MM.1S (cell line): ENCODE measurements at regions not wholly inside any gene's neighbourhood (a gene's known extent, or its start where the extent isn't known, plus 50 kb on each side); places are given as distances from the start of the nearest gene placed in this dataset.

Experiments used
- DNase-seq: peaks from one replicate; pipeline ENCODE4 v3.0.0-alpha.2; 2015
- H2AFZ ChIP-seq: fragments of 300-600 bp; sonication (generic); 2 replicates; pipeline ENCODE4 v1.6.0; 2016; ENCODE audit warnings: antibody characterized with exemption, low read length
- H3F3A ChIP-seq: fragments of 300-600 bp; sonication (generic); 2 replicates; pipeline ENCODE4 v1.6.1; 2016; ENCODE audit warnings: mild to moderate bottlenecking, antibody characterized with exemption, low read length, moderate library complexity, mixed read lengths; ENCODE audit not compliant: insufficient read depth
- H3K27ac ChIP-seq: fragments of 300-600 bp; sonication (generic); 2 replicates; pipeline ENCODE4 v1.5.1; 2016; ENCODE audit warnings: mild to moderate bottlenecking, low read length
- H3K27me3 ChIP-seq: fragments of 300-600 bp; sonication (generic); replicated peaks from 2 replicates; pipeline ENCODE4 v1.6.0; 2016; ENCODE audit warnings: low read length; ENCODE audit not compliant: insufficient read depth
- H3K36me3 ChIP-seq: fragments of 300-600 bp; sonication (generic); replicated peaks from 2 replicates; pipeline ENCODE4 v1.6.1; 2016; ENCODE audit warnings: mild to moderate bottlenecking, low read length, mixed read lengths; ENCODE audit not compliant: insufficient read depth
- H3K4me1 ChIP-seq: fragments of 300-600 bp; sonication (generic); 2 replicates; pipeline ENCODE4 v1.6.1; 2016; ENCODE audit warnings: low read length, mixed read lengths
- H3K4me2 ChIP-seq: fragments of 300-600 bp; sonication (generic); 2 replicates; pipeline ENCODE4 v1.6.0; 2016; ENCODE audit warnings: low read depth, low read length
- H3K4me3 ChIP-seq: fragments of 300-600 bp; sonication (generic); 2 replicates; pipeline ENCODE4 v1.5.1; 2016; ENCODE audit warnings: low read length, mixed read lengths
- H3K79me2 ChIP-seq: fragments of 300-600 bp; sonication (generic); 2 replicates; pipeline ENCODE4 v1.6.1; 2016; ENCODE audit warnings: mixed run types, low read length, mixed read lengths
- H3K9ac ChIP-seq: fragments of 300-600 bp; sonication (generic); 2 replicates; pipeline ENCODE4 v1.6.1; 2016; ENCODE audit warnings: low read length, mixed read lengths
- H3K9me2 ChIP-seq: fragments of 300-600 bp; sonication (generic); replicated peaks from 2 replicates; pipeline ENCODE4 v1.6.1; 2016; ENCODE audit warnings: mild to moderate bottlenecking, low read length, mixed read lengths; ENCODE audit not compliant: insufficient read depth
- H3K9me3 ChIP-seq: fragments of 300-600 bp; sonication (generic); replicated peaks from 2 replicates; pipeline ENCODE4 v1.6.1; 2016; ENCODE audit warnings: mild to moderate bottlenecking, low read length, mixed read lengths; ENCODE audit not compliant: insufficient read depth
- H4K20me1 ChIP-seq: fragments of 300-600 bp; sonication (generic); 2 replicates; pipeline ENCODE4 v1.6.1; 2016; ENCODE audit warnings: mild to moderate bottlenecking, low read length, moderate library complexity, mixed read lengths; ENCODE audit not compliant: insufficient read depth
- EZH2 ChIP-seq: fragments of 300-600 bp; sonication (generic); optimal IDR thresholded peaks from 2 replicates; pipeline ENCODE3; 2017; ENCODE audit warnings: low read depth, mild to moderate bottlenecking, antibody characterized with exemption, low read length, mixed read lengths
- EZH2phosphoT487 ChIP-seq: fragments of 300-600 bp; sonication (generic); IDR thresholded peaks from 2 replicates; pipeline ENCODE4 v1.6.1; 2018; ENCODE audit warnings: antibody characterized with exemption, low read length
- TF ChIP-seq, protein P1 (sequence below): fragments of 300-600 bp; sonication (generic); IDR thresholded peaks from 2 replicates; pipeline ENCODE4 v1.5.1; 2016; ENCODE audit warnings: antibody characterized with exemption, low read length, mixed read lengths

DNA sequence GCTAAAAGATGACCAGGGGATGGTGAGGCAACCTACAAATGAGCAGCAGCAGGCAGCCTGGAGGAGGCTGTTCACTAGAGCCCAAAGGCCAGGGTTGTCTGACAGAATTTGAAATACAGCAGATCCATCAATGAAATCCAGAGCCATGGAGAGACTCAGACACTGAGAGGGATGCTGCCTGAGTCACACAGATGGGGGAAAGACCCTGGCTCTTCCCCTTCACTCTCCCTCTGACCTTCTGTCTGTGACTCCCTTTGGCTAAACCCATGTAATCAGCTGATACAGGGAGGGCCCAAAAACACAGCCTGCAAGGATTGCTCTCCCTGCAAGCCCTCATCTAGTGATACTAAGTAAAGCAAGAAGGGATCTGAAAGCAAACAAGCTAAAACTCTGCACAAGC, 166.5 kb upstream of the SPOPL start:
- Histone ChIP-seq H3K27ac (no peak overlapping the region), H3K9me2 (no peaks in the 10 kb centered on the region), H2AFZ (no peak overlapping the region), H3K79me2 (no peaks in the 10 kb centered on the region), H4K20me1 (no peaks in the 10 kb centered on the region), H3K9me3 (no peaks in the 10 kb centered on the region), H3K36me3 (no peaks in the 10 kb centered on the region), H3K4me1 (no peaks in the 10 kb centered on the region), H3F3A (no peaks in the 10 kb centered on the region), H3K9ac (no peak overlapping the region), H3K4me2 (no peak overlapping the region), H3K4me3 (no peak overlapping the region), H3K27me3 (no peaks in the 10 kb centered on the region)
- TF ChIP-seq, protein P1, sequence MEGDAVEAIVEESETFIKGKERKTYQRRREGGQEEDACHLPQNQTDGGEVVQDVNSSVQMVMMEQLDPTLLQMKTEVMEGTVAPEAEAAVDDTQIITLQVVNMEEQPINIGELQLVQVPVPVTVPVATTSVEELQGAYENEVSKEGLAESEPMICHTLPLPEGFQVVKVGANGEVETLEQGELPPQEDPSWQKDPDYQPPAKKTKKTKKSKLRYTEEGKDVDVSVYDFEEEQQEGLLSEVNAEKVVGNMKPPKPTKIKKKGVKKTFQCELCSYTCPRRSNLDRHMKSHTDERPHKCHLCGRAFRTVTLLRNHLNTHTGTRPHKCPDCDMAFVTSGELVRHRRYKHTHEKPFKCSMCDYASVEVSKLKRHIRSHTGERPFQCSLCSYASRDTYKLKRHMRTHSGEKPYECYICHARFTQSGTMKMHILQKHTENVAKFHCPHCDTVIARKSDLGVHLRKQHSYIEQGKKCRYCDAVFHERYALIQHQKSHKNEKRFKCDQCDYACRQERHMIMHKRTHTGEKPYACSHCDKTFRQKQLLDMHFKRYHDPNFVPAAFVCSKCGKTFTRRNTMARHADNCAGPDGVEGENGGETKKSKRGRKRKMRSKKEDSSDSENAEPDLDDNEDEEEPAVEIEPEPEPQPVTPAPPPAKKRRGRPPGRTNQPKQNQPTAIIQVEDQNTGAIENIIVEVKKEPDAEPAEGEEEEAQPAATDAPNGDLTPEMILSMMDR = no peak
- TF ChIP-seq EZH2 (no peak), EZH2phosphoT487 (no peak)
- no peak for DNase-seq

DNA sequence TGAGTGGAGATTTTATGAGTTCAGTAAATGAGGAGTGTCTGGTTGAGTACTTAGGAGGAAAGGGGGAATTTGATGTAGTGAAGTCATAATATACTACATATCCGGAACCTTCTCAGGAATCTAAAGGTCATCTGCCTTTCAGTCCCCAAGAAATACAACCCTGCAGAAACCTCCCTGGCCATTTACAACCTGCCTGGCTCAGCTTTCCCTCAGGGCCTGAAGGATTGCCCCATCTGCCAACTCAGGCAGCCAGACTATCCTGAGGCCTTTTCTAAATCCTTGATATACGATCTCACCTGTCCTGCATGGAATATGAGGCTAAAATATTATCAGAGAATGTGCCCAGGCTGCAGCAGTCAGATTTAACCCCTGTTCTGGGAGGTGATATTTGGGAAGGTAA, 165.4 kb upstream of the SPOPL start:
- Histone ChIP-seq H3K79me2 (no peaks in the 10 kb centered on the region), H3K9ac (no peak overlapping the region), H3F3A (no peaks in the 10 kb centered on the region), H3K4me1 (no peaks in the 10 kb centered on the region), H2AFZ (no peak overlapping the region), H3K4me2 (no peak overlapping the region), H3K36me3 (no peaks in the 10 kb centered on the region), H3K27ac (no peak overlapping the region), H3K4me3 (no peak overlapping the region), H3K9me3 (no peaks in the 10 kb centered on the region), H4K20me1 (no peaks in the 10 kb centered on the region), H3K9me2 (no peaks in the 10 kb centered on the region), H3K27me3 (no peaks in the 10 kb centered on the region)
- DNase-seq = no peak
- TF ChIP-seq EZH2phosphoT487 (no peak), EZH2 (no peak)
- TF ChIP-seq, protein P1 = no peak

GRCh38 chr2:138355244-138355643, 146.3 kb upstream of the SPOPL start:
- Histone ChIP-seq H3K9me2 (no peaks in the 10 kb centered on the region), H3K36me3 (no peaks in the 10 kb centered on the region), H3K9ac (no peak overlapping the region), H3F3A (no peaks in the 10 kb centered on the region), H3K27ac (no peak overlapping the region), H3K4me3 (no peak overlapping the region), H3K4me1 (no peaks in the 10 kb centered on the region), H3K4me2 (no peak overlapping the region), H3K27me3 (no peaks in the 10 kb centered on the region), H3K79me2 (no peaks in the 10 kb centered on the region), H3K9me3 (no peaks in the 10 kb centered on the region), H2AFZ (no peak overlapping the region), H4K20me1 (no peaks in the 10 kb centered on the region)
- no peak for DNase-seq
- TF ChIP-seq EZH2phosphoT487 = no peak
- no peak for TF ChIP-seq EZH2
- TF ChIP-seq, protein P1 = no peak

DNA sequence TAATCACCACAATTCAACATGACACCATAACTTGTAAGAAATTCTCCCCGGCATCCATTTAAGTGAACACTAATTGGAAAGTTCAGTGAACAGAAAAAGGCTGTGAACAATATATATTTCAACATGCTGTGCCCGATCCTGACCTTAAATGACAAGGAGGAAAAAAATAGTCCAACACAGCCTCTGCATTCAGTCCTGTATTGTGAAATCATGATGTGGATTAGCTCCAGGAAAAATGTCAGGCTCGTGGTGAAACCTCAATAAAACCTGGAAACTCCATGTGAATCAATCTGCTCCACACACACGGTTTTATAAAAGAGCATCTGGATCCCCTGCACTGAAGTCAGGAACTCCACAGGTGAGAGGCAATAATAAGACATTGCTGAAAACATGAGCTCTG, 145.4 kb upstream of the SPOPL start:
- TF ChIP-seq, protein P1 = no peak
- TF ChIP-seq EZH2 (no peak), EZH2phosphoT487 (no peak)
- Histone ChIP-seq H4K20me1 (no peaks in the 10 kb centered on the region), H3K9me3 (no peaks in the 10 kb centered on the region), H3K27me3 (no peaks in the 10 kb centered on the region), H3K9me2 (no peaks in the 10 kb centered on the region), H3K36me3 (no peaks in the 10 kb centered on the region), H3K4me2 (no peak overlapping the region), H2AFZ (no peak overlapping the region), H3K4me1 (no peaks in the 10 kb centered on the region), H3K27ac (no peak overlapping the region), H3K9ac (no peak overlapping the region), H3K79me2 (no peaks in the 10 kb centered on the region), H3F3A (no peaks in the 10 kb centered on the region), H3K4me3 (no peak overlapping the region)
- no peak for DNase-seq
